PC-3 (cell line): ENCODE measurements at regions not wholly inside any gene's neighbourhood (a gene's known extent, or its start where the extent isn't known, plus 50 kb on each side); places are given as distances from the start of the nearest gene placed in this dataset.

Experiments used
- ATAC-seq: fragments of 200-7000 bp; cut with Tn5 transposase; 2 replicates; pipeline ENCODE4 v1.9.1; 2020; ENCODE audit warnings: mild to moderate bottlenecking, moderate library complexity
- BruUV-seq: library from RNA; stranded (reverse); fragments of 400-500 nt; replicated peaks from 2 replicates; lab custom pipeline; 2021; lab: Mats Ljungman, UMichigan
- CTCF ChIA-PET: fragments of 300-600 bp; sonication (Branson Sonifier 250); formaldehyde crosslinking; loops from one replicate; lab custom pipeline; 2022; ENCODE audit warnings: antibody characterized with exemption; lab: Charles Lee
- POLR2A ChIA-PET: fragments of 300-600 bp; sonication (Branson Sonifier 250); formaldehyde crosslinking; loops from one replicate; lab custom pipeline; 2022; ENCODE audit warnings: antibody characterized with exemption; ENCODE audit not compliant: unreplicated experiment; lab: Charles Lee
- DNase-seq: peaks from one replicate; pipeline ENCODE4 v3.0.0-alpha.2; 2015
- H2AFZ ChIP-seq: fragments of 300-600 bp; sonication (generic); 2 replicates; pipeline ENCODE4 v1.6.0; 2016; ENCODE audit warnings: antibody characterized with exemption, low read length
- H3F3A ChIP-seq: fragments of 300-600 bp; sonication (generic); one replicate; pipeline ENCODE4 v1.6.0; 2017; ENCODE audit warnings: antibody characterized with exemption, low read length, control low read depth, mild to moderate bottlenecking; ENCODE audit not compliant: unreplicated experiment
- H3K27ac ChIP-seq: fragments of 300-600 bp; sonication (generic); 2 replicates; pipeline ENCODE4 v1.5.1; 2016; ENCODE audit warnings: mild to moderate bottlenecking, low read length
- H3K27me3 ChIP-seq: fragments of 300-600 bp; sonication (generic); 2 replicates; pipeline ENCODE4 v1.6.1; 2016; ENCODE audit warnings: low read length, mixed read lengths
- H3K36me3 ChIP-seq: fragments of 300-600 bp; sonication (generic); 2 replicates; pipeline ENCODE4 v1.6.1; 2016; ENCODE audit warnings: low read depth, mixed run types, low read length, mixed read lengths
- H3K4me1 ChIP-seq: fragments of 300-600 bp; sonication (generic); 2 replicates; pipeline ENCODE4 v1.5.1; 2016; ENCODE audit warnings: low read length; ENCODE audit not compliant: insufficient read depth
- H3K4me2 ChIP-seq: fragments of 300-600 bp; sonication (generic); 2 replicates; pipeline ENCODE4 v1.6.0; 2016; ENCODE audit warnings: low read length
- H3K4me3 ChIP-seq: fragments of 300-600 bp; sonication (generic); 2 replicates; pipeline ENCODE4 v1.5.1; 2016; ENCODE audit warnings: mild to moderate bottlenecking, low read length, mixed read lengths
- H3K79me2 ChIP-seq: fragments of 300-600 bp; sonication (generic); 2 replicates; pipeline ENCODE4 v1.6.1; 2017; ENCODE audit warnings: low read length, mixed read lengths
- H3K9ac ChIP-seq: fragments of 300-600 bp; sonication (generic); 2 replicates; pipeline ENCODE4 v1.6.0; 2016; ENCODE audit warnings: mild to moderate bottlenecking, low read length
- H3K9me2 ChIP-seq: fragments of 300-600 bp; sonication (generic); replicated peaks from 2 replicates; pipeline ENCODE4 v1.6.1; 2016; ENCODE audit warnings: mixed run types, low read length, mixed read lengths
- H3K9me3 ChIP-seq: fragments of 300-600 bp; sonication (generic); 2 replicates; pipeline ENCODE4 v1.6.1; 2016; ENCODE audit warnings: low read length, mixed read lengths
- H4K20me1 ChIP-seq: fragments of 300-600 bp; sonication (generic); 2 replicates; pipeline ENCODE4 v1.6.1; 2016; ENCODE audit warnings: low read length, mixed read lengths
- EZH2 ChIP-seq: fragments of 300-600 bp; sonication (generic); IDR thresholded peaks from one replicate; pipeline ENCODE4 v1.6.1; 2017; ENCODE audit warnings: antibody characterized with exemption, mild to moderate bottlenecking, low read length; ENCODE audit not compliant: unreplicated experiment
- EZH2phosphoT487 ChIP-seq: fragments of 300-600 bp; sonication (generic); IDR thresholded peaks from 2 replicates; pipeline ENCODE4 v1.6.1; 2018; ENCODE audit warnings: mild to moderate bottlenecking, antibody characterized with exemption, low read length, borderline replicate concordance
- intact Hi-C: fragments of 100-400 bp; cut with micrococcal nuclease; formaldehyde crosslinking; loops from 2 replicates; pipeline ENCODE4 v1.9.0; 2023
- TF ChIP-seq, protein P1 (sequence below): fragments of 300-600 bp; sonication (generic); conservative IDR thresholded peaks from 2 replicates; pipeline ENCODE4 v1.5.1; 2017; ENCODE audit warnings: antibody characterized with exemption, low read depth, mild to moderate bottlenecking, low read length

DNA sequence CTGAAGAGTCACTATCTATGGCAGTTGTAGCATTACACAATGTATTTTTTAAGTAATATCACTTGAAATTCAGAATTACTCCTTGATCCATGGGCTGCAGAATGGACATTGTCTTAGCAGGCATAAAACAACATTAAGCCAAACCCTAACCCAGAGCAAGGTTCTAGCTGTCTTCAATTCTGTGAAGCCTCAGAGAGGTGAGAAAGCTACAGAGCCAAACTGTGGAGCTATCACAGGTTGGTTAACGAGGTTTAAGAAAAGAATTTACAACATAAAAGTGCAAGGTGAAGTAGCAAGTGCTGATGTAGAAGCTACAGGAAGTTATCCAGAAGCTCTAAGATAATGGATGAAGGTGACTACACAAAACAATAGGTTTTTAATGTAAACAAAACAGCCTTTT is 582.7 kb upstream of the POT1 start:
- no TSS peak for BruUV-seq
- ChIA-PET CTCF (no interaction called here), POLR2A (no interaction called here)
- Histone ChIP-seq H3K9me3 (no peaks in the 10 kb centered on the region), H2AFZ (no peak overlapping the region), H3K9ac (no peak overlapping the region), H3K36me3 (no peaks in the 10 kb centered on the region), H4K20me1 (no peaks in the 10 kb centered on the region), H3K4me3 (no peak overlapping the region), H3K4me1 (peaks cover 9% of the 10 kb centered on the region), H3K27ac (no peak overlapping the region), H3K9me2 (no peaks in the 10 kb centered on the region), H3F3A (no peaks in the 10 kb centered on the region), H3K79me2 (no peaks in the 10 kb centered on the region), H3K27me3 (no peaks in the 10 kb centered on the region), H3K4me2 (no peak overlapping the region)
- intact Hi-C loops: no loop called here
- DNase-seq (no peak), ATAC-seq (no peak)
- no peak for TF ChIP-seq EZH2phosphoT487
- TF ChIP-seq EZH2: no peak
- TF ChIP-seq, protein P1, sequence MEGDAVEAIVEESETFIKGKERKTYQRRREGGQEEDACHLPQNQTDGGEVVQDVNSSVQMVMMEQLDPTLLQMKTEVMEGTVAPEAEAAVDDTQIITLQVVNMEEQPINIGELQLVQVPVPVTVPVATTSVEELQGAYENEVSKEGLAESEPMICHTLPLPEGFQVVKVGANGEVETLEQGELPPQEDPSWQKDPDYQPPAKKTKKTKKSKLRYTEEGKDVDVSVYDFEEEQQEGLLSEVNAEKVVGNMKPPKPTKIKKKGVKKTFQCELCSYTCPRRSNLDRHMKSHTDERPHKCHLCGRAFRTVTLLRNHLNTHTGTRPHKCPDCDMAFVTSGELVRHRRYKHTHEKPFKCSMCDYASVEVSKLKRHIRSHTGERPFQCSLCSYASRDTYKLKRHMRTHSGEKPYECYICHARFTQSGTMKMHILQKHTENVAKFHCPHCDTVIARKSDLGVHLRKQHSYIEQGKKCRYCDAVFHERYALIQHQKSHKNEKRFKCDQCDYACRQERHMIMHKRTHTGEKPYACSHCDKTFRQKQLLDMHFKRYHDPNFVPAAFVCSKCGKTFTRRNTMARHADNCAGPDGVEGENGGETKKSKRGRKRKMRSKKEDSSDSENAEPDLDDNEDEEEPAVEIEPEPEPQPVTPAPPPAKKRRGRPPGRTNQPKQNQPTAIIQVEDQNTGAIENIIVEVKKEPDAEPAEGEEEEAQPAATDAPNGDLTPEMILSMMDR: no peak

DNA sequence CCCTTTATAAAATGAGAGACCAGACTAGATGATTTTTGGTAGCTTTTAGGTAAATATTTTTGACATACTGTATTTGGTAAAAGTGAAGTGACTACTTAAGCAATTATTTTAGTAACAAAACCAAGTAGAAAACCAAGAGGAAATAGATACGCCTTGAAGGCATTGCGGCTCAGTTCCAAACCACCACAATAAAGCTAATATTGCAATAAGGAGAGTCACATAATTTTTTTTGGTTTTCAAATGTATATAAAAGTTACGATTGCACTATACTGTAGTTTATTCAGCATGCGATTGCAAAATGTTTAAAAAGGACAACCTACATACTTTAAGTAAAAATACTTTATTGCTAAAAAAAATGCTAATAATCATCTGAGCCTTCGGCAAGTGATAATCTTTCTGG is 581.7 kb upstream of the POT1 start:
- Histone ChIP-seq H2AFZ (0 out of 2 replicates have a peak overlapping the region, but pooled peaks have one; percentile 12), H3K4me1 (peaks cover 9% of the 10 kb centered on the region), H3K27ac (no peak overlapping the region), H3K4me3 (no peak overlapping the region), H3K9ac (no peak overlapping the region), H3K79me2 (no peaks in the 10 kb centered on the region), H3K27me3 (no peaks in the 10 kb centered on the region), H3K9me2 (no peaks in the 10 kb centered on the region), H3K9me3 (no peaks in the 10 kb centered on the region), H4K20me1 (no peaks in the 10 kb centered on the region), H3F3A (no peaks in the 10 kb centered on the region), H3K36me3 (no peaks in the 10 kb centered on the region), H3K4me2 (peak overlapping the region; percentile 4; the same call in 1 of the 2 replicates)
- no TSS peak for BruUV-seq
- no peak for TF ChIP-seq EZH2phosphoT487
- TF ChIP-seq, protein P1: no peak
- TF ChIP-seq EZH2: no peak
- POLR2A ChIA-PET: no interaction called here
- intact Hi-C loops: no loop called here
- ATAC-seq: peak; percentile 85
- CTCF ChIA-PET: no interaction called here
- DNase-seq: peak; percentile 60

DNA sequence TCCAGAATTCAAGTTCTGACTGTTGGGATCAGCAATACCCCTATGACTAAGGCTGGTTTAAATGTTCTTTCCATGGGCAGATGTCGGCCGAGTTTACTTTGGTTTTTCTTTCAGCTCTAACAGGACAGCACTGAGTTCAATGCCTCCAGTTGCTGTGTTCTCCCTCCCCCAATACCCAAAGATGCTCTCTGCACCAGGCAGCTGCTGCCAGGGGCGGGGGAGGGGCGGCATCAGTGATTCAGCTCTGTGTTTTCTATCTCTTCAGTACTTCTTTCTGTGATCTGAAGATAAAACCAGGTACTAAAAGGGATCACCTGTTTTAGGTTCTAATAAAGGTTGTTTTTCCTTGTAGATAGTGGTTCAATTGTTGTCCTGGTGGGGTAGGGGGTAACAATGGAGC is 576.7 kb upstream of the POT1 start:
- H3K27ac ChIP-seq: no peak overlapping the region
- no peaks in the 10 kb centered on the region for H3K9me2 ChIP-seq
- H3K79me2 ChIP-seq: no peaks in the 10 kb centered on the region
- no peaks in the 10 kb centered on the region for H3K27me3 ChIP-seq
- ATAC-seq (no peak), DNase-seq (no peak)
- no TSS peak for BruUV-seq
- H3K4me2 ChIP-seq: no peak overlapping the region
- H3K9me3 ChIP-seq: no peaks in the 10 kb centered on the region
- H3K36me3 ChIP-seq: no peaks in the 10 kb centered on the region
- CTCF ChIA-PET: no interaction called here
- TF ChIP-seq, protein P1: no peak
- TF ChIP-seq EZH2phosphoT487: no peak
- POLR2A ChIA-PET: no interaction called here
- no peak overlapping the region for H2AFZ ChIP-seq
- no peaks in the 10 kb centered on the region for H3F3A ChIP-seq
- no peak overlapping the region for H3K4me3 ChIP-seq
- no peaks in the 10 kb centered on the region for H4K20me1 ChIP-seq
- no peak overlapping the region for H3K9ac ChIP-seq
- intact Hi-C loops: no loop called here
- peaks cover 4% of the 10 kb centered on the region; the same call in 1 of the 2 replicates for H3K4me1 ChIP-seq
